HL-60/S4 treated with phorbol 12-myristate 13-acetate at 8.2 ng/mL for 4 days and 3 days (cell line): ENCODE measurements at regions not wholly inside any gene's neighbourhood (a gene's known extent, or its start where the extent isn't known, plus 50 kb on each side); places are given as distances from the start of the nearest gene placed in this dataset.
"Not testable (repeated sequence)": the region's sequence is repeated elsewhere in the genome, so short reads cannot be mapped to it uniquely, and the experiment has no call there.

Experiments used
- in situ Hi-C: fragments of 300-500 bp; cut with MboI; formaldehyde crosslinking; loops from 2 replicates; pipeline ENCODE4 v1.15.0; 2022; ENCODE audit warnings: low sequenced_read_pairs

DNA sequence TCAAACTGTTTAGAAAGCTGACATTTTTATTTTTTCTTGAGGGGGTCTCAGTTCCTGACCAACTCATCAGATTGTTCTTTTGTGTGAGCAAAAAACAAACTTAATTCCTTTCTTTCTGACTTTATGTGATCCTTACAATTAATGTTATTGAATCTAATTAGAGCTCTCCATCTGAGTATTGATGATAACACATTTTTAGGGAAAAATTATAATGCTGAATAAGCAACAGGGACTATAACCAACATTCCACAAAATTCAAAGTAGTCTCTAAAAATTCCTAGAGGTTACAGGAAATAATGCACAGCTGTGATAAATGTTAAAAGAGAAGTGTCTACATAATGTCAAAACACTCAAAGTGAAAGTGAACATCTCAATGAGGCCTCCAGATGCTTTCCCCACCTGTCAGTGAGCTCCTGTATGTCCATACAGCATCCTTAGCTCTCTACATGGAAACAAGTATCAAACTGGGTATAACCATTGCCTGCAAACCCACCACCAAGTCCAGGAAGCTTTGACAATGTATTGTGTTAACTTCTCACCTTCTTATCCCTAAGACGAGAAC, 786.0 kb upstream of the SLC39A10 start:
- in situ Hi-C loops = no loop called here

DNA sequence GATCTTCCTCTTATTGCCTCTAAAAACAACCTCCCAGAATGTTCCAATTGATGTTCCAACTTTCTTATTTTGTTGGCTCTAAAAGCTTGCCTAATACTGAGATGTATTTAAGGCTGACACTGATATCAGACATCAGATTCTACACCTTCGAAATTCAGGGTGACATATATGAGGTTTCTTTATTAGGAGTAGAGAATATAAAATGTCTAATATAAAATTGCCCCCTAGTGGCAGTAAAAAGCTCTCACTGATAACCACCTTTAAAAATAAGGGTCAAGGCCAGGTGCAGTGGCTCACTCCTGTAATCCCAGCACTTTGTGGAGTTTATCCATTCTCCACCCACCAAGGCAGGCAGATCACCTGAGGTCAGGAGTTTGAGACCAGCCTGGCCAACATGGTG, 789.7 kb upstream of the SLC39A10 start:
- in situ Hi-C loops = no loop called here

- in situ Hi-C loops = no loop called here
Measured at GRCh38 chr2:194854941-194855340, 802.1 kb upstream of the SLC39A10 start.

DNA sequence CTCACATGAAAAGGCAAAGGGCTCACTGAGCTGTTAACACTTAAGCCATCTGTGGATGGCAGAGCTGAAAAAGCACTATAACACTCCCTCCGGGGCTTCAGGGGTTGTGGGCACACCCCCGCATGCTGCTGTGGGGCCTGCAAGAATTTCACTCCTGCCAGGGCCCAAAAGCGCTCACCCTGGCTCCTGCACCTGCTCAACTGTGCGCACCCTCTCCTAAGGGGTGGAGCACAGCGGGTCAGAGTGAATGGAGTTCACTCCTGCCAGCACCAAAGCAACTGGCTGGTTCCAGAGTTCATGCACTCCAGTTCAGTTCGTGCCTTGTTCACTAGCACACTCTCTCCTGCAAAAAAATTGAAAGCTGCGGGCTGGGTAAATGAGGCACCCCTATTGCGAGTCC, 814.2 kb upstream of the SLC39A10 start:
- in situ Hi-C loops = no loop called here

- in situ Hi-C loops = not testable (repeated sequence)
Measured at GRCh38 chr2:194834371-194834770, 822.7 kb upstream of the SLC39A10 start.

DNA sequence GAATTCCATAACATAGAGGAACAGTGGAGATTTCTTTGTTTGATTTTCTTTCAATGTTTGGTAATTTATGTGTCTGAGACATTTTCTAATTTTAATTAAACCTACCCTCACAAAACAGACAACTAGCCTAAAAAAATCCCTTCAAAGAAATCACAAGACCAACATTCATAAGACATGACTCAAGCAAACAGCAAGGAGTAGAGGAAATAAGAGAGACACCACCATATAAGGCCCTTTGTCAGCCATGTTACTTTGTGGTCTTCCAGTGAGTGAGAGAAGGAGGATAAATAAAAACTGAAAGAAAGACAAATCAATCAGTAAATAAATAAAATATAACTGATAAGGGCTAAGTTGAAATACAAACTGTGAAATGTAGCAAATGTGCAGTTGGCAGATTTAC, 830.8 kb upstream of the SLC39A10 start:
- in situ Hi-C loops = no loop called here

DNA sequence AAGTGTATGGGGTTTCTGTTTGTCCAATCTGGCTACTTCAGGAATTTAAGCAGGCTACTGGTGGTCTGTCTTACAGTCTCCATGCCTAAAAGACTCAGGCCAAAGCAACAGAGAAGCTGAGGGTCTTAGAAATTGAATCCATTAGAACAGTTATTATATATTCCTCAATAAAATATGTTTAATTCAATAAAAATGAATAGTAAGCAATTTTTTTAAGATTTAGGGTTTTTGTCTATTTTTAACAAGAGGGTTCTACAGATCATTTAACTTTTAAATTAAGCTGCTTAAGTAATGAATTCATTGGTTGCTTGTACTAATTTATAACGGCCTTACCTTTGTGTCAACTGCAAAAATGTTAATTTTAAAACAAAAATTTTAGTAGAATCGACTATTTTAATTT, 832.6 kb upstream of the SLC39A10 start:
- in situ Hi-C loops = no loop called here

GRCh38 chr2:194822657-194823056, 834.4 kb upstream of the SLC39A10 start:
- in situ Hi-C loops = no loop called here

- in situ Hi-C loops = no loop called here
Measured at GRCh38 chr2:194822097-194822496, 834.9 kb upstream of the SLC39A10 start.

GRCh38 chr2:194819367-194819766, 837.7 kb upstream of the SLC39A10 start:
- in situ Hi-C loops = no loop called here

- in situ Hi-C loops = no loop called here
Measured at GRCh38 chr2:194815475-194815874, 841.6 kb upstream of the SLC39A10 start.

GRCh38 chr2:194802589-194802988, 854.4 kb upstream of the SLC39A10 start:
- in situ Hi-C loops = no loop called here

- in situ Hi-C loops = not testable (repeated sequence)
Measured at GRCh38 chr2:194787071-194787470, 870.0 kb upstream of the SLC39A10 start.

DNA sequence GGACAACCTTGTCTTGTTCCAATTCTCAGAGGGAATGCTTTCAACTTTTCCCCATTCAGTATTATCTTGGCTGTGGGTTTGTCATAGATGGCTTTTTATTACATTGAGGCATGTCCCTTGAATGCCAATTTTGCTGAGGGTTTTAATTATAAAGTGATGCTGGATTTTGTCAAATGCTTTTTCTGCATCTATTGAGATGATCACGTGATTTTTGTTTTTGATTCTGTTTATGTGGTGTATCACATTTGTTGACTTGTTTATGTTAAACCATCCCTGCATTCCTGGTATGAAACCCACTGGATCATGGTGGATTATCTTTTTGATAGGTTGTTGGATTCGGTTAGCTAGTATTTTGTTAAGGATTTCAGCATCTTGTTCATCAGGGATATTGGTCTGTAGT, 885.6 kb upstream of the SLC39A10 start:
- in situ Hi-C loops = not testable (repeated sequence)

DNA sequence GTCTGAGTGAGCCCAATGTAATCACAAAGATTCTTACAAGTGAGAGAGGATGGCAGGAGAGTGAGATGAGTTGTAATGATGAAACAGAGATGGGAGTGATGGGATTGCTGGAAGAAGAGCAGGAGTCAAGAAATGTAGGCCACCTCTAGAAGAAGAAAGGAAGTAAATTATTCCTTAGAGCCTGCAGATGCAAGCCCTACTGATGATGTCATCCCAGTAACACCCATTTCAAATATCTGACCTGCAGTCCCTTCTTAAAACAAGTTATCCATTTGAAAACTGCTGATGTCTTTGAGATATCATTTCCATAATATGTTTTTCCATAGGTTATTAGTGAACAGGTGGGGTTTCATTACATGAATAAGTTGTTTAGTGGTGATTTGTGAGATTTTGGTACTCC, 888.0 kb upstream of the SLC39A10 start:
- in situ Hi-C loops = no loop called here

DNA sequence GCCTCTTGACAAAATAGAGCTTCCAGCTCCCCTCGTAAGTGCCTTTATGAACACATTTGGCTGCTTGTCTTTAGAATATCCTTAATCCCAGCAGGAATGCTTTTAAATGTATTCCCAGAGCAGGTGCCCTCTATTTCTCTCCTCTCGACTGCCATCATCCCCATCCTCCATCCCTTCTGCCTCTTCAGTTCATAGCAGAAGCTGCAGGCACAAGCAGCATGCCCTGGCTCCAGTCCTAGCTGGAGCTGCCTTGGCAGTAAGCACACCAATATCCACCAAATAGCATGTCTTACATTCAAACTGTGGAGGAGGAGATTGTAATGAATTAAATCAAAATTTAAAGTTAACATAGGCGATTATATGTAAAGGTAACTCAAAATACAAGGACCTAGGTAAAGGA, 891.3 kb upstream of the SLC39A10 start:
- in situ Hi-C loops = no loop called here

DNA sequence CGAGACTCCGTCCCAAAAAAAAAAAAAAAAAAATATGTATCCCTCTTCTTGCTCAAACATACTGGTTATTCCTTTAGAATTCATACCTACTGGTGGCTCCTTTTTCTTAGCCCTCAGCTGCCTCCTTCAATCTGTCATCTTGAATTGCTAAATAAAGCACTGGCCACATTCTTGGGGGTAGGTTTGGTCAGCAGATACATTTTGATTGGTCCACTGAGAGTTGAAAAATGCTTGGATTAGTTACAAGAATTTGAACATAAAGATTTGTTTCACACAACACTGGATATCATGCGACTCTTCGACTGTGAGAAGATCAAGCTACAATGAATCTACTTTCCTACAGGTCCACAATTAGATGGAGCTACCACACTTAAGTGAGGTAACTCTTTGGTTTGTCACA, 906.1 kb upstream of the SLC39A10 start:
- in situ Hi-C loops = no loop called here

DNA sequence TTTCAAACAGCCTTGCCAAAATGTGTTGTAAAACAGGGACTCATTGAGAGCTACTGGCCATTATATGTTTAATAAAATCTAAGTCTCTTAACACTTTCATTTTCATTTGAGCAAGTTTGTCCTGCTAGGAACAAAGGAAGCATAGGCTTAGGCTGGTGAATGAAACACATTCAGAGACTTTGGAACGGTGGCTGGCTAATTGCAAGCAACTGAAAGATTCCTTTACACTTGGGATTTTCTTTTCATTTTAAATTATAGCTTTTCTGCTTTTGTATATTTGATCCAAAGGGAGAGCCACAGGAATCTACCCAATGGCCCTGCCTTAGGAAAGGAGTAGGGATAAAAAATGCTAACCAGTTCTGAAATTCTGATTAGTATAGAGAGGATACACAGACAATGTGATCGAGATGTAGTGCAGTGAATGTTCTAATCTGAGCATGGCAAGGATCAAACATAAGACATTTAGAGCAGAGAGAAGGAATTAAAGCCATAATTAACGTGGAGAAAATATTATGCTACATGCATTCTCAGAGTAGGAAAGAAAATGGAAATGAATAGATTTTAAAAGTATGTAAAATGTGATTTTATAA, 911.4 kb upstream of the SLC39A10 start:
- in situ Hi-C loops = no loop called here

GRCh38 chr2:194742706-194743105, 914.3 kb upstream of the SLC39A10 start:
- in situ Hi-C loops = no loop called here

DNA sequence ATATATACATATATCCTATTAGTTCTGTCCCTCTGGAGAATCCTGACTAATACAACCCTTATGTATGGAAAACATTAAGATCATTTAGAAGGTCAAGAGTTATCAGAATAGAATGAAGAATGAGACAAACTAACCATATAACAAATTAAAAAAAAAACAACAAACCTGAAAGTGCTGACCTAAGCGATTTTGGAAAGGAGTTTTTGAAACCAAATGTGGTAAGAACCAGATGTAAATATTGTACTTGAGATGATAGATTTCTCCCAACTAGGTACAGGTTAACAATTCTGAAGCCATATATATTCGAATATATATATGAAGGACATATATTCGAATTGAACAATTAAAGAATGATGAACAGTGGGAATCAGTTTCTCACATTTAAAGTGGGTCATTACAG, 917.8 kb upstream of the SLC39A10 start:
- in situ Hi-C loops = no loop called here

GRCh38 chr2:194735837-194736542, 921.0 kb upstream of the SLC39A10 start:
- in situ Hi-C loops = no loop called here

GRCh38 chr2:194730266-194730665, 926.8 kb upstream of the SLC39A10 start:
- in situ Hi-C loops = no loop called here

DNA sequence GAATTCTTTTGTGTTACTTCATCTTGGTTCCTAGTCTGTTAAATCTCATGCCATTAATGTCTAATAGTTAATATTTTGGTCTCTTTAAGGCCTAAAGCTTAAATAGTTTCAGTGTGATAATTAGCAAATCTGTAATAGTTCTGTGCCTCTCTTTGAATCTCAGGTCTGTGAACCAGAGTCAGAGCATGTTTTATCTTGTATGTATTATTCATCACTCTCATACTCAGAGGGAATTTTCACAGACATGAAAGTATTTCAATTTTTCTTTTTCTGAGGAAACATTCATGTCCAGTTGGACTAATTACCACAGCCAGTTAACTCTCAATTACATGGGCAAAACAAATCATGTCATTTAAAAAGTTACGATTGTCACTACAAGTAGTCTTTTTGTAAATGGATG, 931.9 kb upstream of the SLC39A10 start:
- in situ Hi-C loops = no loop called here
